ENCODE measurements at regions not wholly inside any gene's neighbourhood (a gene's known extent, or its start where the extent isn't known, plus 50 kb on each side); places are given as distances from the start of the nearest gene placed in this dataset.

DNA sequence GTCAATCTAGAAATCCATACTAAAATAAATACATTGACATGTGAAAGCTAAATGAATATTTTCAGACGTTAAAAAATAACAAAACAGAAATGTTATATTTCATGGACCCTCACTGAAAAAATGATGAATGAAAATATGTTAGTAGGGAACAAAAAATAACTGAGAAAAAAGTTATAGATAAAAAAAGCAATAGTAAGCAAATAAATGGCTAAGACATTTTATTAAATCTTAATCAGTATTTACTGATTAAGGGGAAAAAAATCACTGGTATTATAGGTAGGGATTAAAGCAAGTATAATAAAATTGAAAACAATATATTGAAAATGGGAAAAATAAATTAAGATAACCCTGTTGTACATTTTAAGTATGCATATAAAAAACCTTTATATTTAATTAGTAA lies 468.1 kb upstream of the MANEA start:
- Histone ChIP-seq H3K27me3 (ENCODE audit: insufficient read depth, low read length) (no peaks in the 10 kb centered on the region), H3K4me1 (ENCODE audit: insufficient read depth, low read length) (no peaks in the 10 kb centered on the region), H3K4me2 (ENCODE audit: low read length) (no peak overlapping the region), H3K4me3 (ENCODE audit: insufficient read depth, low read depth, low read length) (no peak overlapping the region), H4K20me1 (ENCODE audit: insufficient read depth, low read length) (no peaks in the 10 kb centered on the region), H3K9me3 (ENCODE audit: insufficient read depth, low read depth, low read length) (no peaks in the 10 kb centered on the region), H3K9ac (ENCODE audit: low read length) (no peak overlapping the region), H3K27ac (ENCODE audit: low read depth, low read length) (no peak overlapping the region), H2AFZ (ENCODE audit: low read depth, low read length) (no peak overlapping the region), H3K36me3 (ENCODE audit: insufficient read depth, low read length) (no peaks in the 10 kb centered on the region), H3K79me2 (ENCODE audit: insufficient read depth, low read length) (no peaks in the 10 kb centered on the region)
- no peak overlapping the region for H3K4me3 Mint-ChIP-seq (ENCODE audit: unreplicated experiment)
- no peaks in the 10 kb centered on the region for H3K4me1 Mint-ChIP-seq (ENCODE audit: low read depth, unreplicated experiment)
- no peak for DNase-seq (ENCODE audit: low read depth)
- no peak for FAIRE-seq
- H3K36me3 Mint-ChIP-seq (ENCODE audit: low read depth, unreplicated experiment) = no peaks in the 10 kb centered on the region
- TF ChIP-seq EZH2 (IDR thresholded peaks at IDR 0.05; ENCODE audit: insufficient read depth, low read length) (no peak), CTCF (IDR thresholded peaks at IDR 0.05; ENCODE audit: insufficient read depth, low read depth, low read length) (no peak)
- H3K9me3 Mint-ChIP-seq (ENCODE audit: unreplicated experiment) = no peaks in the 10 kb centered on the region
- H3K27me3 Mint-ChIP-seq (ENCODE audit: low read depth, unreplicated experiment) = no peaks in the 10 kb centered on the region
- no peak overlapping the region for H3K27ac Mint-ChIP-seq (ENCODE audit: unreplicated experiment)

DNA sequence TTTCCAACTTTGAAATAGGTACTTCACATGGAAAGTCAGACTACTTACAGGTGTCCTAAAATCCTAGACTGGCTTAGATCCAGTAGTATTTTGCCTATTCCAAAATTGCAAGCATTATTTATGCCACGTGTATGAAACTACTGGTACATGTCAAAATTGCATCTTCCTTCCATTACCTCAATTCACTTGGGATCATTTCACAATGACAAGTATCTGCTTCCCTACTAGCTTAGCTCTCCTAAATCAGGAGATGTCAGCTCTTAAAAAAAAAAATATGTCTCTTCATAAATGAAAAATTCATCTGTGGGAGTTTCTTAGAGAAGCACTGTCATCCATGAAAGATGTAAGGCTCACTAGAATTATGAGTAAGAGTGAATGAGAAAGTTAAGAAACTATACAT lies 466.6 kb upstream of the MANEA start:
- Histone ChIP-seq H3K9ac (ENCODE audit: low read length) (no peak overlapping the region), H3K27me3 (ENCODE audit: insufficient read depth, low read length) (no peaks in the 10 kb centered on the region), H3K79me2 (ENCODE audit: insufficient read depth, low read length) (no peaks in the 10 kb centered on the region), H3K9me3 (ENCODE audit: insufficient read depth, low read depth, low read length) (no peaks in the 10 kb centered on the region), H3K36me3 (ENCODE audit: insufficient read depth, low read length) (no peaks in the 10 kb centered on the region), H2AFZ (ENCODE audit: low read depth, low read length) (no peak overlapping the region), H4K20me1 (ENCODE audit: insufficient read depth, low read length) (no peaks in the 10 kb centered on the region), H3K4me2 (ENCODE audit: low read length) (no peak overlapping the region), H3K4me1 (ENCODE audit: insufficient read depth, low read length) (no peaks in the 10 kb centered on the region), H3K4me3 (ENCODE audit: insufficient read depth, low read depth, low read length) (no peak overlapping the region), H3K27ac (ENCODE audit: low read depth, low read length) (no peak overlapping the region)
- Mint-ChIP-seq H3K27ac (ENCODE audit: unreplicated experiment) (no peak overlapping the region), H3K4me3 (ENCODE audit: unreplicated experiment) (no peak overlapping the region), H3K9me3 (ENCODE audit: unreplicated experiment) (no peaks in the 10 kb centered on the region), H3K27me3 (ENCODE audit: low read depth, unreplicated experiment) (no peaks in the 10 kb centered on the region), H3K4me1 (ENCODE audit: low read depth, unreplicated experiment) (no peaks in the 10 kb centered on the region), H3K36me3 (ENCODE audit: low read depth, unreplicated experiment) (no peaks in the 10 kb centered on the region)
- DNase-seq (ENCODE audit: low read depth) (no peak), FAIRE-seq (no peak)
- TF ChIP-seq EZH2 (IDR thresholded peaks at IDR 0.05; ENCODE audit: insufficient read depth, low read length) = no peak
- TF ChIP-seq CTCF (IDR thresholded peaks at IDR 0.05; ENCODE audit: insufficient read depth, low read depth, low read length) = no peak

GRCh38 chr6:95117236-95117635 lies 460.1 kb upstream of the MANEA start:
- Histone ChIP-seq H3K4me2 (ENCODE audit: low read length) (no peak overlapping the region), H3K4me3 (ENCODE audit: insufficient read depth, low read depth, low read length) (no peak overlapping the region), H3K27me3 (ENCODE audit: insufficient read depth, low read length) (no peaks in the 10 kb centered on the region), H3K4me1 (ENCODE audit: insufficient read depth, low read length) (peaks cover 3% of the 10 kb centered on the region), H2AFZ (ENCODE audit: low read depth, low read length) (no peak overlapping the region), H3K36me3 (ENCODE audit: insufficient read depth, low read length) (no peaks in the 10 kb centered on the region), H4K20me1 (ENCODE audit: insufficient read depth, low read length) (no peaks in the 10 kb centered on the region), H3K27ac (ENCODE audit: low read depth, low read length) (no peak overlapping the region), H3K9me3 (ENCODE audit: insufficient read depth, low read depth, low read length) (no peaks in the 10 kb centered on the region), H3K9ac (ENCODE audit: low read length) (no peak overlapping the region), H3K79me2 (ENCODE audit: insufficient read depth, low read length) (no peaks in the 10 kb centered on the region)
- TF ChIP-seq CTCF (IDR thresholded peaks at IDR 0.05; ENCODE audit: insufficient read depth, low read depth, low read length) (no peak), EZH2 (IDR thresholded peaks at IDR 0.05; ENCODE audit: insufficient read depth, low read length) (no peak)
- no peaks in the 10 kb centered on the region for H3K36me3 Mint-ChIP-seq (ENCODE audit: low read depth, unreplicated experiment)
- no peak for DNase-seq (ENCODE audit: low read depth)
- no peak overlapping the region for H3K4me3 Mint-ChIP-seq (ENCODE audit: unreplicated experiment)
- no peaks in the 10 kb centered on the region for H3K27me3 Mint-ChIP-seq (ENCODE audit: low read depth, unreplicated experiment)
- no peaks in the 10 kb centered on the region for H3K4me1 Mint-ChIP-seq (ENCODE audit: low read depth, unreplicated experiment)
- no peak overlapping the region for H3K27ac Mint-ChIP-seq (ENCODE audit: unreplicated experiment)
- no peaks in the 10 kb centered on the region for H3K9me3 Mint-ChIP-seq (ENCODE audit: unreplicated experiment)
- FAIRE-seq = no peak

Data from astrocyte (in vitro differentiated cells and primary cell).